HG03342 (cell line): ENCODE measurements at regions not wholly inside any gene's neighbourhood (a gene's known extent, or its start where the extent isn't known, plus 50 kb on each side); places are given as distances from the start of the nearest gene placed in this dataset.
"Not testable (repeated sequence)": the region's sequence is repeated elsewhere in the genome, so short reads cannot be mapped to it uniquely, and the experiment has no call there.

Experiments
- ATAC-seq: cut with Tn5 transposase; IDR thresholded peaks from one replicate; pipeline ENCODE4 v1.9.1; 2021; ENCODE audit warnings: mild to moderate bottlenecking, moderate library complexity; ENCODE audit not compliant: unreplicated experiment

DNA sequence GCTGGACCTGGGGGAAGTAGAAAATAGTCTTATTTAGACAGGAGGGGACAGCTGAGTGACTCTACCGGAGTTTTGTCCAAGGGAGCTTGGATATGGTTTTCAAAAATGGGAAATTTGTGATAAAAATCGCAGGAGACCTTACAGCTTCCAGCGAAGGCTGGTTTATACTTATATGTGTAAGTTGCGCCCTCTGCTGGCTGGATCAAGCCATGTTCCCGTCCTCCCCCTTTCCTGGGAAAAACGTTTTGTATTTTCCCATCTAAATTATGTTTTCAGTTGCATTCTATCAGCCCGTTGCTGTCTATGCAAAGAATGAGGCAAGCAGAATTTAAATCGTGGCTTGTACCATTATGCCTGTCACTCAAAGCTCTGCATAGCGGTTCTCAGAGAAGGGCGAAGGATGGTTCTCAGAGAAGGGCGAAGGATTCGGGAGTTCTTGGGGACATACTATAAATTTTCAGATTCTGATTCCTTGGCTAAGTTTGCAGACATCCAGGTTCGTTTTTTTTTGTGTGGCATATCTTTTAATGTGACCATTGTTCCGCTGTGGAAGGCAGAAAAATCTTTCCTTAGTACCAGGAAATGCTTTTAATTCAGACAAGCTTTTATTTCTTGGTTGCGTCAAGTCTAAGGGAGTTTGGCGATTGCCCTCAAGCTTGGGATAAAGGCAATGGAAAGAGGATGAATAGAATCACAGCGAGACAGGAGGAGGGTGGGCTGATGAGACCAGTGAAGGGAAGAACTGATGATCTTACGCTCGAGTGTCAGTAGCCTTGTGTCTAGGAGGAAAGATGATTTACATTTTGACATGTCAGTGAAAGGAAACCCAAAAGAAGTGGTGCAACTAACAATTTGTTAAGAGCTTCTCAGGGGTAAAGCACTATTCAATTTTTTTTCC, 128.5 kb upstream of the ARX start:
- peak; percentile 56 for ATAC-seq

DNA sequence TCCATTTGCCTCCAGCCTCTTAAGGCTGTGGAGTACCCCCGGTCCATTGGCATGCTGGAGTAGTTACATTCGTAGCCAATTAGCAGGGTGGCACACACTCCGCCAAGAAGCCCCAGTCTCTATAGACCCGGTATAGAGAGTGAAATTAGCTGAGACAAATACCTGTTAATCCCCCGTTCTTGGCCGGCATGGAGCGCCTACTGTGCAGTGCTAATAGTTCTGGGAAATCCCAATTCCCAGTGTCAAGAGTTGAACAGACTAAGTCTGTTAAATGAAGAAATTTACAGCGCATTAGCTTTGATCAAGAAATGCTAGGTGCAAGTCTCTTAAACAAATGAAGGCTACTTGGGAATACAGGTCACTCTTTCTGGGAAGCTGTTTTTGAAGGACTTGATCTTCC, 127.8 kb upstream of the ARX start:
- no peak for ATAC-seq

DNA sequence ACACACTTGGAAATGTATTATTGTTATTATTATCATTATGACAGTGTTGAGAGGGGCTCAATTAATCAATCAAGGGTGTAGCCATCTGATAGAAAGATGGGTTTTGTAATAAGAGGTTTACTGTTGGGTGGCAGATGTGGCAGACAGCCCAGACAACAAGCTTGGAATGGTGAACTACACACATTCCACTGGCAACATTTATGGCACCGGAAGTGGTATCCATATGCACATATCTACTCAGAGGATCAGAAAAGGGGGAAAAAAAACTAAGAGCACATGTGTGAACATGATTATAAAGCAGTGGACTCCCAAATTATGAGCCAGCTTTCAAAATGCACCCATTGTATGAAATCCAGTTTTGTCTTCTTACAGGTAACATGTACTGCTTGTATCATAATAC, 125.9 kb upstream of the ARX start:
- no peak for ATAC-seq

DNA sequence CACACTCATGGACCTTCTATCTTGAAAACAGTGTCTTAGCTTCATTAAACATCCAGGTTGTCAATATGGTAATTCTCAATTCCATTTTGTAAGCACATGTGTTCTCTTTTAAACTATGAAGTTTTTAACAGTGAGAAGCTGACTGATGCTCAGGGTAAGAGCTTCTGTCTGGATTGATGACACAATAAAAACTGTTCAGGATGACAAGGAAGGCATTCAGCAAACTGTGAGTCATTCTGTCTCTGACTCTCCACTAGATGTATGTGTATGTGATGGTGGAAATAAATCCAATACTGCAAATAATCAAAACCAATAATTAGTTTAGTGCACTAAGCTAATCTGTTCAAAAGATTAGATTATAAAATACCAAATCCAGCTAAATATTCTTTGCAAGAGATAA, 115.3 kb upstream of the ARX start:
- ATAC-seq, result no peak

- ATAC-seq, result no peak
Measured at GRCh38 chrX:25130619-25131018, 114.9 kb upstream of the ARX start.

- no peak for ATAC-seq
Measured at GRCh38 chrX:25125483-25125882, 109.7 kb upstream of the ARX start.

GRCh38 chrX:25124391-25124790, 108.6 kb upstream of the ARX start:
- no peak for ATAC-seq

- ATAC-seq, result no peak
Measured at GRCh38 chrX:25112156-25112555, 96.4 kb upstream of the ARX start.

DNA sequence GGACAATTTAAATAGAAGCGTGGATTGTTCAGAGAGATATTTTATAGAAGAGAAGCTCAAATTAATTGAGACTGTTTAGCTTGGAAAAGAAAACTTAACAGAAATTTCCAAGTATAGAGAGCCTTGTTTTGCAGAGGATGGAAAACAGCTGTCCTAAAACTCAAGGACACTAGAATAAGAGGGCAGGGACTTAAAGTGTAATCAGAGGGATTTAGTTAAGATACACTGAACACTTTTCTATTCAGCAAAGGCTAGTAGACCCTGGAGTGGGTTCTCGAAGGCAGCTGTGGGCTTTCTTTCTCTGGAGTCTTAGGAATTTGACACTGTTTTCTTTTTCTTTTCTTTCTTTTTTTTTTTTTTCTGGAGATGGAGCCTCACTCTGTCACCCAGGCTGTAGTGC, 92.7 kb upstream of the ARX start:
- no peak for ATAC-seq

DNA sequence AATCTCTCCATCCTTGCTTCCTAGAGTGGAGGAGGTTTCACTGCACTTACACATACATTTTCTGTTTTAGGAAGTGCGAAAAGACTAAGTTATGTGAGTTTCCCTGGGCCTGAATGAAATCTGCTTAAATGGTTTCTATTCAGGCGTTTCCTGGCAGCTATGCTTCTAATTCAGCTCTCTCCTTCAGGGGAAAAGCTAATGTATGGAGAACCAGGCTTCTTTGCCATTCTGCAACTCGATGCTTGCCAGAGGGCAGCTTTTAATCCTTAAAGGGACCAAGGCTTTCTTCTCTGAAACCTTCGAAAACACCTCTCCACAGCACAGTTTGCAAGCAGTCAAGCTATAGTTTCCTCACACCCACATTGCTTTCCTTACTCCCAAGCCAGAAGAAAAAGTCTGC, 89.5 kb upstream of the ARX start:
- no peak for ATAC-seq

- ATAC-seq, result no peak
Measured at GRCh38 chrX:25096522-25097045, 80.8 kb upstream of the ARX start.

GRCh38 chrX:25091152-25091551, 75.4 kb upstream of the ARX start:
- ATAC-seq, result not testable (repeated sequence)

- no peak for ATAC-seq
Measured at GRCh38 chrX:25084446-25084845, 68.7 kb upstream of the ARX start.

- no peak for ATAC-seq
Measured at GRCh38 chrX:25083661-25084060, 67.9 kb upstream of the ARX start.

DNA sequence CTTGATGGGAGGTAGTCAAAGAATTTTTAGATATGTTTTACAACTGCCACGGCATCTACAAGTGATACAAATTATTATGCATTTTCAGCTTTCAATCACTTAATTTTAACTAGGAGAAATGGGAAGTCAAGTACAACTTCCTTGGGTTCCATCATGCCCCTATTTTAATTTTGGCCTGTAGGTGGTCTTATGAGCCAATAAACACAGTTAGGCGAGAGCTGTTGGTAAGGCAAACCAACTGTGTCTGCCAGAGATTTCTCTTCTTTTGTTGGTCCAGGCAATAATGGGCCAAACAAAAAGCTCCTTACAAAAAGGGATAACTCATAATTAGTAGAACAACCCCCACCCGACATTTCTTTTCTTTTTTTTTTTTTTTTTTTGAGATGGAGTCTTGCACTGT, 63.3 kb upstream of the ARX start:
- no peak for ATAC-seq

DNA sequence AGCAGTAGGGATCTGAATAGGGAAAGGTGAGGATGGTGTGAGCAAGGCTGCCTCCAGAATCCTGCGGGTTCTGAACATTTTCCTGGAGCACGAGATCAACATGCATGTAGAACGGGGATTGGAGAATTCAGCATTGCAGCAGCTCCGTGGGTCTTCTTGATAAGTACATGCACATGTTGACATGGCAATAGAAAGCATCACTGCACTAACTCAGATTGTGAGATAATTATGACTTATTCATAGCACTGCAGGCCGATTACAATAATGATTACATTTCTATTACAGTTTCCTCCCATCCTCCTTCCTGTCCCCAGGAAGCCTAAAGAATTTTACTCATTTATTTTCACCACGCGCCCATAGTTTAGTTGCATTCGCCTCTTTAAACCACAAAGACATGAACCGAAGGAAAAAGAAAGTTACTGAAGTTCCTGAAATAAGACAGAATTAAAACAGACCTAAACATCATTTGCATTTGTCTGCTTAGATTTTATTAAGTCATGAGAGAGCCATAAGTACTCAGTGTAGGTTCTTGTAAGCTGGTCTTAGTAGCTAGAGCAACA, 61.3 kb upstream of the ARX start:
- ATAC-seq, result no peak

- ATAC-seq, result no peak
Measured at GRCh38 chrX:25072247-25072646, 56.5 kb upstream of the ARX start.

DNA sequence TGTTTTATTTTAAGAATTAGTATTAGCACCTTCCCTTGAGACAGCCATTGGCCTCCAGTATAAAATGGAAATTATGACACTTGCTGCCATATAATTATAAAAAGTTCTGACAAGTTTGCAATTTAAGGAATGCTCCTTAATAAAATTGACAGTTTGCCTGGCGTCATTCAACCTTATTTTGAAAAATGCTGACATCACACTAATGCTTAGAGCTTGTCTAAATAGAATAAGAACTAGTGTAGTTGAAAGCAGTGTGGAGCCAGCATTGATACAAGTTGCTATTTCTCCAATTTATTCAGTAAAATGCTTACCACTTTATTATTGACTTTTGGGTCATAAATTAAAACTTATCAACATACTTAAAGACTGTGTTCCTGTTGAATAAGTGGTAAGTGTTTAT, 54.3 kb upstream of the ARX start:
- no peak for ATAC-seq

DNA sequence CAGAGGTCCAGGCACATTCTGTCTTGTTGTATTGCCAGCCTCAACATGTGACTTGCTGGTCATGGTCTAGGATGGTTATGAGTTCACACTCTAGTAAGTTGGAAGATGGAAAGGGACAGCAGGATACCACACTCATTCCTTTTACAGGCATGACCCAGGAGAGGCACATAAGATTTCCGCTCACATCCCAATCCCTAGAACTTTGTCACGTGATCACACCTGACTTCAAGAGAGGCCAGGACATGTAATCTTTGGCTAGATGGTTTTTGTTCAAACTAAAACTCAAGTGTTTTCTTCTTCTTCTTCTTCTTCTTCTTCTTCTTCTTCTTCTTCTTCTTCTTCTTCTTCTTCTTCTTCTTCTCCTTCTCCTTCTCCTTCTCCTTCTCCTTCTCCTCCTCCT, 53.4 kb upstream of the ARX start:
- ATAC-seq, result no peak

GRCh38 chrX:25068340-25068739, 52.6 kb upstream of the ARX start:
- ATAC-seq, result no peak

DNA sequence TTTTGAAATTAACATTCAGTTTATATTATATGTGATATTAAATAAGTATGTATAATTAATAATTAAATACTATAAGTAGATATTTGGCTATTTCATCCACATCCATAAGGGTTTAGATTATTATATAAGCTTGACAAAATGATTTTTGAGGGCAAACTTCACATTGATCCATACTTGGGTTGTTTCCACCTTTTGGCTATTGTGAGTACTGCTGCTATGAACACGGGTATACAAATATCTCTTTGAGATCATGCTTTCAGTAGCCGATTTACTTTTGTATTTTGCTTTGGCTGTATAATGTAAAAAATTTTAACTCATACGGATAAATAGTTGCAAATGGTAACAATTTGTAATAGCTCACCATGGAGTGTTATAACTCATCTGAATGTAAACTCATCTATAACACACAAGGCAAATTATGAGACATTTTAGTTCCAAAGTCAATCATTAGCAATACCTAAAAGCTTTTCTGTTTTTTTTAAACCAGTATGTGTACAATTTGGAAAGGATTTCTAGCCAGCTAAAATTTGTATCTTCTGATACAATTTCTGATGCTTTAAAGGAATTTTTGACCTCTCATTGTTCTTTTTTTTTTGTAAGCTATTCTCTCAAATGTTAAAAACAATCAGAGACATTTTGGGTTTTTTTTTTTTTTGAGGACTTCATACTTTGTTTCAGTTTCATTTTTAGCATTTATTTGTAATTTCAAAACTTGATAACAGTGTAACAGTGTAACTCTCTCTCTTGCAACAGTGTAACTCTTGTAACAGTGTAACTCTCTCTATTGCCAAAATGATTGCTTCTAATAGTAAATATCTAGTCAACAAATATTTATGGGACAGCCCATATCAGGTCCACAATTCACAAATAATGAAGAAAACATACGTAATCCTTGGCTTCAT, 51.8 kb upstream of the ARX start:
- ATAC-seq, result peak; percentile 69
